GM12892 (cell line): ENCODE measurements at regions not wholly inside any gene's neighbourhood (a gene's known extent, or its start where the extent isn't known, plus 50 kb on each side); places are given as distances from the start of the nearest gene placed in this dataset.

ENCODE experiments used
- POLR2AphosphoS5 ChIP-seq: IDR thresholded peaks from 2 replicates; pipeline ENCODE4 v1.6.1; 2011; ENCODE audit warnings: low read depth, low read length, control low read depth
- TAF1 ChIP-seq: IDR thresholded peaks from 2 replicates; pipeline ENCODE4 v1.6.1; 2011; ENCODE audit warnings: low read depth, mild to moderate bottlenecking, control low read depth, low read length, borderline replicate concordance

DNA sequence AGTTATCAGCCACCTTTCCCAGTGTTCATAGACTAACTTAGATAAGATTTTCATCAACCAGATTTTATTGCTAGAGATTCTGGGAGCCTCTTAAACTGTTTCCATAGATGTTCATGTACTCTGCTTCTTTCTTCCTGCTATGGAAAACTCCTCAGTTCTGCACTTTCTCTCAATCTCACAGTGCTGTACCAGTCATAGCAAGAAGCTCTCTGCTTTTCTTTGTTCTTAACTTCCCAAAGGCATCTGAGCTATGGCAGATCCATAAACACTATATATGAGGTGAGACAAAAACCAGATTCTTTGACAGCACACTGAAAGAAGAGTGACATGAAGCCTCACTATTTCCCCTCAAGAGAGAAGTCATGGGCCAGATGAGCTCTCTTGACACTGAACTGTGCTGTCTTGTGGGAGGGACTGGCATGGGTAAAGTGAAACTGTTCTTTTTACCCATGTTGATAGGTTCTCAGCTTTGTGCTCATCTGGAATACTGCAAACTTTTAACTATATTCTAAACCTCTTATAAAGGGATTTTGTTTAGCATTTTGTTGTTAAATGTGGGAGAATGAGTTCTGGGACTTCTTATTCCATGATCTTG, 64.2 kb upstream of the LYPLAL1 start:
- no peak for TF ChIP-seq TAF1
- no peak for TF ChIP-seq POLR2AphosphoS5
